ENCODE measurements at regions not wholly inside any gene's neighbourhood (a gene's known extent, or its start where the extent isn't known, plus 50 kb on each side); places are given as distances from the start of the nearest gene placed in this dataset.

DNA sequence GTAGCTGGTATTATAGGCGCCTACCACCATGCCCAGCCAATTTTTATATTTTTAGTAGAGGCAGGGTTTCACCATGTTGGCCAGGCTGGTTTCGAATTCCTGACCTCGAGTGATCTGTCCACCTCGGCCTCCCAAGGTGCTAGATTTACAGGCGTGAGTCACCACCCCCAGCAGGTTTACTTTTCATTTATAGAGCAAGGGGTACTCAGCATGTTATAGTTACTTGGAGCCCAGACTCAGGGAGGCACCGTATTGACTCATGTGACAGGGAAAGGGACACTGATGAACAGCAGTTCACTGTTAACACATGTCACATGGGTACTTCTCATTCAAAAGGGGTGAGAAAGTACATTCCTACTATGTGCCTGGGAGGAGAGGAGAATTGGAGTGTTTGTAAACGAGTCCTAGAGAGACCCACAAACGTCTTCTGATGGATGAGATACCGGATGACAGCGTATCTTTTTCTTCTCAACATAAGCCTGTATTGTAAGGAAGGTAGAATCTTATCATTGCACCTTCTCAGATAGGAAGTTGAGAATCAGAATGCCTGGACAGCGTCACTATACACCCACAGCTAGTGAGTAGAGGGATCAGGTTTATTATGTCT lies 510.0 kb downstream of the USP25 start:
- Histone ChIP-seq H3K36me3 (ENCODE audit: low read depth) (no peaks in the 10 kb centered on the region), H3K4me1 (ENCODE audit: low read depth) (no peaks in the 10 kb centered on the region), H3K9me3 (no peaks in the 10 kb centered on the region), H3K4me3 (no peak overlapping the region)
- TF ChIP-seq, protein P1, sequence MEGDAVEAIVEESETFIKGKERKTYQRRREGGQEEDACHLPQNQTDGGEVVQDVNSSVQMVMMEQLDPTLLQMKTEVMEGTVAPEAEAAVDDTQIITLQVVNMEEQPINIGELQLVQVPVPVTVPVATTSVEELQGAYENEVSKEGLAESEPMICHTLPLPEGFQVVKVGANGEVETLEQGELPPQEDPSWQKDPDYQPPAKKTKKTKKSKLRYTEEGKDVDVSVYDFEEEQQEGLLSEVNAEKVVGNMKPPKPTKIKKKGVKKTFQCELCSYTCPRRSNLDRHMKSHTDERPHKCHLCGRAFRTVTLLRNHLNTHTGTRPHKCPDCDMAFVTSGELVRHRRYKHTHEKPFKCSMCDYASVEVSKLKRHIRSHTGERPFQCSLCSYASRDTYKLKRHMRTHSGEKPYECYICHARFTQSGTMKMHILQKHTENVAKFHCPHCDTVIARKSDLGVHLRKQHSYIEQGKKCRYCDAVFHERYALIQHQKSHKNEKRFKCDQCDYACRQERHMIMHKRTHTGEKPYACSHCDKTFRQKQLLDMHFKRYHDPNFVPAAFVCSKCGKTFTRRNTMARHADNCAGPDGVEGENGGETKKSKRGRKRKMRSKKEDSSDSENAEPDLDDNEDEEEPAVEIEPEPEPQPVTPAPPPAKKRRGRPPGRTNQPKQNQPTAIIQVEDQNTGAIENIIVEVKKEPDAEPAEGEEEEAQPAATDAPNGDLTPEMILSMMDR (IDR thresholded peaks at IDR 0.05): no peak
- intact Hi-C loops (cut with DNase I, micrococcal nuclease): no loop called here
- ATAC-seq (no peak), DNase-seq (no peak)

DNA sequence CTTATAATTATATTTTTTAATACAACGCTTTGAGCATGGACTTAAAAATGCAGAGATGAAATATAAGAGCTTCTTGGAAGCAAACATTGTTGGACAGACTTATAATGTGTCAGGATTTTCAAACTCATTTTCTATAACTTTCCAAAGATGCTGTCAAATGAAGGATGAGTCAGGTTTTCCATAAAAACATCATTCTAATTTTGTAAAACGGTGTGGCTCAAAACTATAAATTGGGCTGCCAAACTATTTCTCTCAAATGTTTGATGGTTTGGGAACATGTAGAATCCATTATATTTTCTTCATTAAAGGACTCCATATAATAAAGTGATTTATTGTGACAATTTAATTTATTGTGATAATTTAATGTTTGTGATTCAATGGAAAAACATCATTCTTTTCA lies 511.2 kb downstream of the USP25 start:
- Histone ChIP-seq H3K9me3 (no peaks in the 10 kb centered on the region), H3K36me3 (ENCODE audit: low read depth) (no peaks in the 10 kb centered on the region), H3K4me3 (no peak overlapping the region), H3K4me1 (ENCODE audit: low read depth) (no peaks in the 10 kb centered on the region)
- TF ChIP-seq, protein P1 (IDR thresholded peaks at IDR 0.05): no peak
- intact Hi-C loops (cut with DNase I, micrococcal nuclease): no loop called here
- no peak for DNase-seq
- ATAC-seq: no peak

- no peaks in the 10 kb centered on the region for H3K9me3 ChIP-seq
- no peaks in the 10 kb centered on the region for H3K36me3 ChIP-seq (ENCODE audit: low read depth)
- no peak for ATAC-seq
- TF ChIP-seq, protein P1 (IDR thresholded peaks at IDR 0.05): no peak
- H3K4me1 ChIP-seq (ENCODE audit: low read depth): no peaks in the 10 kb centered on the region
- intact Hi-C loops (cut with DNase I, micrococcal nuclease): no loop called here
- no peak overlapping the region for H3K4me3 ChIP-seq
- DNase-seq: no peak
Observed at GRCh38 chr21:16241479-16241963, 511.7 kb downstream of the USP25 start.

DNA sequence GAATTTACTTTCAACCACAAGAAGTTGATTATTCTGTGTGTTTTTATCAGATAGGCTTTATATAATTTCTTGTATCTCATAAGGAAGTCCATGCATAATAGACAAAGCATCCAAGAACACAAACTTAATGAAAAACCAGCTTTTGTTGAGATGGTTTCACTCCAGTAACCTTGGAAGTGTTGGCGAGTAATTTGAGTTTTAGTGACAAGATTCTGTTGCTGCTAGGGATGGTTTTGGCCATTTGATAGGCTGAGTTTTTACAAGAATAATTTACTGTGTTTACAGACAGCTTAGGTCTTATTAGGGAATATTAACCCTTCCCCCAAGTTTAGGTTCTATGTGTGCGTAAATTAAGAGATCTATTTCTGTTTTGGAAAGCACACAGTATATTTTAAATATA lies 513.6 kb downstream of the USP25 start:
- DNase-seq (no peak), ATAC-seq (no peak)
- TF ChIP-seq, protein P1 (IDR thresholded peaks at IDR 0.05): no peak
- Histone ChIP-seq H3K36me3 (ENCODE audit: low read depth) (no peaks in the 10 kb centered on the region), H3K4me1 (ENCODE audit: low read depth) (no peaks in the 10 kb centered on the region), H3K9me3 (no peaks in the 10 kb centered on the region), H3K4me3 (no peak overlapping the region)
- intact Hi-C loops (cut with DNase I, micrococcal nuclease): no loop called here

- intact Hi-C loops (cut with DNase I, micrococcal nuclease): no loop called here
- no peaks in the 10 kb centered on the region for H3K9me3 ChIP-seq
- no peaks in the 10 kb centered on the region for H3K4me1 ChIP-seq (ENCODE audit: low read depth)
- ATAC-seq (no peak), DNase-seq (no peak)
- TF ChIP-seq, protein P1 (IDR thresholded peaks at IDR 0.05): no peak
- H3K36me3 ChIP-seq (ENCODE audit: low read depth): no peaks in the 10 kb centered on the region
- no peak overlapping the region for H3K4me3 ChIP-seq
Observed at GRCh38 chr21:16248705-16249104, 518.9 kb downstream of the USP25 start.

- ATAC-seq: no peak
- no peak overlapping the region for H3K4me3 ChIP-seq
- H3K36me3 ChIP-seq (ENCODE audit: low read depth): no peaks in the 10 kb centered on the region
- TF ChIP-seq, protein P1 (IDR thresholded peaks at IDR 0.05): no peak
- DNase-seq: no peak
- H3K9me3 ChIP-seq: no peaks in the 10 kb centered on the region
- intact Hi-C loops (cut with DNase I, micrococcal nuclease): no loop called here
- H3K4me1 ChIP-seq (ENCODE audit: low read depth): no peaks in the 10 kb centered on the region
Observed at GRCh38 chr21:16250273-16250672, 520.5 kb downstream of the USP25 start.

Data from mucosa of descending colon (tissue), 3 donors.